Endodermal cell (in vitro differentiated cells): ENCODE measurements at regions not wholly inside any gene's neighbourhood (a gene's known extent, or its start where the extent isn't known, plus 50 kb on each side); places are given as distances from the start of the nearest gene placed in this dataset.

ENCODE experiments used
- DNase-seq: peaks from one replicate; pipeline ENCODE4 v3.0.0-alpha.2; 2017
- H3K27ac ChIP-seq: 2 replicates; pipeline ENCODE4 v1.5.1; 2013; ENCODE audit warnings: mild to moderate bottlenecking, low read depth, low read length, moderate library complexity
- H3K27me3 ChIP-seq: 2 replicates; pipeline ENCODE4 v1.6.1; 2013; ENCODE audit warnings: mild to moderate bottlenecking, low read length, moderate library complexity; ENCODE audit not compliant: insufficient read depth, control insufficient read depth, poor library complexity, severe bottlenecking
- H3K36me3 ChIP-seq: 2 replicates; pipeline ENCODE4 v1.7.0; 2013; ENCODE audit warnings: mild to moderate bottlenecking, low read length, moderate library complexity; ENCODE audit not compliant: control insufficient read depth, insufficient read depth
- H3K4me1 ChIP-seq: one replicate; pipeline ENCODE4 v1.7.0; 2013; ENCODE audit warnings: low read length; ENCODE audit not compliant: control insufficient read depth, insufficient read depth
- H3K4me3 ChIP-seq: 2 replicates; pipeline ENCODE4 v1.5.1; 2013; ENCODE audit warnings: mild to moderate bottlenecking, low read length, moderate library complexity
- H3K9ac ChIP-seq: 2 replicates; pipeline ENCODE4 v1.6.1; 2013; ENCODE audit warnings: mild to moderate bottlenecking, low read length, moderate library complexity; ENCODE audit not compliant: poor library complexity, severe bottlenecking; ENCODE audit errors: extremely low read depth
- H3K9me3 ChIP-seq: 2 replicates; pipeline ENCODE4 v1.6.1; 2013; ENCODE audit warnings: mild to moderate bottlenecking, low read length, moderate library complexity; ENCODE audit not compliant: control insufficient read depth
- H3K27ac Mint-ChIP-seq: 2 replicates; pipeline ENCODE4 v1.8.0; 2020; ENCODE audit warnings: mixed read lengths
- H3K27me3 Mint-ChIP-seq: 2 replicates; pipeline ENCODE4 v1.8.0; 2021; ENCODE audit warnings: mild to moderate bottlenecking, mixed read lengths; ENCODE audit not compliant: insufficient read depth
- H3K36me3 Mint-ChIP-seq: 2 replicates; pipeline ENCODE4 v1.8.0; 2020; ENCODE audit warnings: low read depth, mixed read lengths
- H3K4me1 Mint-ChIP-seq: 2 replicates; pipeline ENCODE4 v1.8.0; 2020; ENCODE audit warnings: mixed read lengths
- H3K4me3 Mint-ChIP-seq: 2 replicates; pipeline ENCODE4 v1.8.0; 2020; ENCODE audit warnings: mild to moderate bottlenecking, moderate library complexity, mixed read lengths
- H3K9me3 Mint-ChIP-seq: 2 replicates; pipeline ENCODE4 v1.8.0; 2020; ENCODE audit warnings: mild to moderate bottlenecking, mixed read lengths
- WGBS, 2 experiments: methylation state at CpG; one replicate each; pipeline versions ENCODE4 v1.1.5 to v1.1.7; 2013; ENCODE audit warnings: missing lambda C conversion rate in 2 of 2, mixed read lengths in 1 of 2; ENCODE audit not compliant: insufficient coverage in 1 of 2, insufficient read length in 1 of 2; 5-methylcytosine and 5-hydroxymethylcytosine counted together
- TF ChIP-seq, protein P1 (sequence below): fragments of 200-600 bp; sonication (generic); conservative IDR thresholded peaks from 2 replicates; pipeline ENCODE4 v1.5.0; 2021; ENCODE audit warnings: antibody characterized with exemption, mild to moderate bottlenecking

- Histone ChIP-seq H3K4me3 (no peak overlapping the region), H3K4me1 (no peaks in the 10 kb centered on the region), H3K27me3 (no peaks in the 10 kb centered on the region), H3K9me3 (peaks cover 4% of the 10 kb centered on the region), H3K27ac (no peak overlapping the region), H3K9ac (no peak overlapping the region), H3K36me3 (no peaks in the 10 kb centered on the region)
- DNase-seq, result no peak
- WGBS, 2 experiments, result 89 to 100% methylated on average over 1 of the region's 1 CpG
- H3K4me1 Mint-ChIP-seq, result peaks cover 7% of the 10 kb centered on the region
- H3K27ac Mint-ChIP-seq, result no peak overlapping the region
- H3K27me3 Mint-ChIP-seq, result no peaks in the 10 kb centered on the region
- H3K9me3 Mint-ChIP-seq, result no peaks in the 10 kb centered on the region
- H3K36me3 Mint-ChIP-seq, result no peaks in the 10 kb centered on the region
- TF ChIP-seq, protein P1, sequence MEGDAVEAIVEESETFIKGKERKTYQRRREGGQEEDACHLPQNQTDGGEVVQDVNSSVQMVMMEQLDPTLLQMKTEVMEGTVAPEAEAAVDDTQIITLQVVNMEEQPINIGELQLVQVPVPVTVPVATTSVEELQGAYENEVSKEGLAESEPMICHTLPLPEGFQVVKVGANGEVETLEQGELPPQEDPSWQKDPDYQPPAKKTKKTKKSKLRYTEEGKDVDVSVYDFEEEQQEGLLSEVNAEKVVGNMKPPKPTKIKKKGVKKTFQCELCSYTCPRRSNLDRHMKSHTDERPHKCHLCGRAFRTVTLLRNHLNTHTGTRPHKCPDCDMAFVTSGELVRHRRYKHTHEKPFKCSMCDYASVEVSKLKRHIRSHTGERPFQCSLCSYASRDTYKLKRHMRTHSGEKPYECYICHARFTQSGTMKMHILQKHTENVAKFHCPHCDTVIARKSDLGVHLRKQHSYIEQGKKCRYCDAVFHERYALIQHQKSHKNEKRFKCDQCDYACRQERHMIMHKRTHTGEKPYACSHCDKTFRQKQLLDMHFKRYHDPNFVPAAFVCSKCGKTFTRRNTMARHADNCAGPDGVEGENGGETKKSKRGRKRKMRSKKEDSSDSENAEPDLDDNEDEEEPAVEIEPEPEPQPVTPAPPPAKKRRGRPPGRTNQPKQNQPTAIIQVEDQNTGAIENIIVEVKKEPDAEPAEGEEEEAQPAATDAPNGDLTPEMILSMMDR, result no peak
- H3K4me3 Mint-ChIP-seq, result no peak overlapping the region
Observed at GRCh38 chr3:7957024-7957423, 544.6 kb upstream of the LMCD1 start.

DNA sequence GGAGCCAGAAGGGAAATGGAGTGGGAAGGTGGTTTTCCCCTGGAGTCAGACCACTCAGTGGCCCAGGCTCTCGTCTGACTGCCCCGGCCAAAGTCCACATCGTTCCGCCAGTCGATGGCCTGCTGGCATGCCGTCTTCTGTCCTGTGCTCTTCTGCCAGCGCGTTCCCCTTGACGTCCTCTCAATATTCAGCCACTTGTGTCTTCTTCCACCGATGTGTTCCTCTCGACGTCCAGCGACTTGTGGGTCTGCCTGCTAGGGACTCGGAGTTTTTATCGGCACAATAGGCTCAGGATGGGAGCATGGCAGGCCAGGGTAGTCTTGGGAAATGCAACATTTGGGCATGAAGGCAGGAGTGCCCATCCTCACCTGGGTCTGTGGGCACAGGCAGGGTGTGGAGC, 542.5 kb upstream of the LMCD1 start:
- H3K9ac ChIP-seq, result no peak overlapping the region
- DNase-seq, result no peak

DNA sequence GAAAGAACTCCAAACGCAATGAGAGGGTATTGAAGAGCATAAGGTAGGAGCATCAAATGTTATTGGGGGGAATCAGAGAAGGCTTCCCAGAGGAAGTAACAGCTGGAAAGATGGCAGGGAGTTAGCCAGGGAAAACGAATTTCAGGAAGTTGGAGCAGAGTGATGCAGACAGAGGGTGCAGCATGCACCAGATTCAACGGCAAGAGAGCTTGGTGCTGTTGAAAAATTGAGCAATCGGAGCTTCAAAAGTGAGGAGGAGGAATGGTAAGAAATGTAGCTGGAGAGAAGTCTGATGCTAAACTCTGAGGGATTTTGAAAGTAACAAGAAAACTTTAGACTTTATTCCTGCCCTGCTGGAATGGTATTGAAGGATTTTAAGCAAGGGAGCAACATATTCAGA, 541.0 kb upstream of the LMCD1 start:
- no peak for DNase-seq
- H3K27ac Mint-ChIP-seq, result no peak overlapping the region
- Histone ChIP-seq H3K27ac (no peak overlapping the region), H3K27me3 (no peaks in the 10 kb centered on the region), H3K36me3 (no peaks in the 10 kb centered on the region), H3K4me1 (no peaks in the 10 kb centered on the region), H3K9ac (no peak overlapping the region), H3K9me3 (peaks cover 4% of the 10 kb centered on the region), H3K4me3 (no peak overlapping the region)
- H3K9me3 Mint-ChIP-seq, result no peaks in the 10 kb centered on the region
- TF ChIP-seq, protein P1, result no peak
- WGBS, 2 experiments, result 90 to 92% methylated on average over 4 of the region's 4 CpGs
- no peaks in the 10 kb centered on the region for H3K27me3 Mint-ChIP-seq
- H3K36me3 Mint-ChIP-seq, result no peaks in the 10 kb centered on the region
- no peaks in the 10 kb centered on the region for H3K4me1 Mint-ChIP-seq
- no peak overlapping the region for H3K4me3 Mint-ChIP-seq

More for the DNA sequence above, 542.5 kb upstream of the LMCD1 start:
- TF ChIP-seq, protein P1, result no peak
- no peak overlapping the region for H3K4me3 Mint-ChIP-seq
- Histone ChIP-seq H3K27ac (no peak overlapping the region), H3K4me3 (no peak overlapping the region), H3K4me1 (no peaks in the 10 kb centered on the region), H3K27me3 (no peaks in the 10 kb centered on the region), H3K9me3 (peaks cover 4% of the 10 kb centered on the region), H3K36me3 (no peaks in the 10 kb centered on the region)
- no peaks in the 10 kb centered on the region for H3K9me3 Mint-ChIP-seq
- no peaks in the 10 kb centered on the region for H3K36me3 Mint-ChIP-seq
- H3K27me3 Mint-ChIP-seq, result no peaks in the 10 kb centered on the region
- no peaks in the 10 kb centered on the region for H3K4me1 Mint-ChIP-seq
- WGBS, 2 experiments, result 95 to 97% methylated on average over 12 to 15 of the region's 15 CpGs
- H3K27ac Mint-ChIP-seq, result no peak overlapping the region
